ENCODE measurements at regions not wholly inside any gene's neighbourhood (a gene's known extent, or its start where the extent isn't known, plus 50 kb on each side); places are given as distances from the start of the nearest gene placed in this dataset.

DNA sequence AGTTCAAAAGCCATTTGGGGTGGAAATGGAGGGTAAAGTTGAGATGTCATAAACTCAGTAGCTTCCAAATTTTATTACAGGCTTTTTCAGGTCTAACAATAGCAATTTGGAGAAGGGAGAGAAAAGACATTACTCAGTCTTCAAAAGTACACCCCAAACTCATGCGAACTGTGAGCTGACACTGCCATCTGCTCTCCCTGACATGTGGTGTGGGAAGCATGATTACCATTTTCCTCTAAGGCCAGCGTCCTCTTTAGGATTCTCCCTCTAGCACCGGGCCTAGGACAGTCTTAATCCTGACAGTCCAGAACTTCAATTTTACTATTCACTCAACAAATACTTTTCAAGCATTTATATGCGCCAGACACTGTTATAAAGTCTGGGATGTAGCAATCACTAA lies 536.0 kb upstream of the JARID2 start:
- no peak for DNase-seq

GRCh38 chr6:14710421-14710820 lies 535.4 kb upstream of the JARID2 start:
- DNase-seq, result no peak

DNA sequence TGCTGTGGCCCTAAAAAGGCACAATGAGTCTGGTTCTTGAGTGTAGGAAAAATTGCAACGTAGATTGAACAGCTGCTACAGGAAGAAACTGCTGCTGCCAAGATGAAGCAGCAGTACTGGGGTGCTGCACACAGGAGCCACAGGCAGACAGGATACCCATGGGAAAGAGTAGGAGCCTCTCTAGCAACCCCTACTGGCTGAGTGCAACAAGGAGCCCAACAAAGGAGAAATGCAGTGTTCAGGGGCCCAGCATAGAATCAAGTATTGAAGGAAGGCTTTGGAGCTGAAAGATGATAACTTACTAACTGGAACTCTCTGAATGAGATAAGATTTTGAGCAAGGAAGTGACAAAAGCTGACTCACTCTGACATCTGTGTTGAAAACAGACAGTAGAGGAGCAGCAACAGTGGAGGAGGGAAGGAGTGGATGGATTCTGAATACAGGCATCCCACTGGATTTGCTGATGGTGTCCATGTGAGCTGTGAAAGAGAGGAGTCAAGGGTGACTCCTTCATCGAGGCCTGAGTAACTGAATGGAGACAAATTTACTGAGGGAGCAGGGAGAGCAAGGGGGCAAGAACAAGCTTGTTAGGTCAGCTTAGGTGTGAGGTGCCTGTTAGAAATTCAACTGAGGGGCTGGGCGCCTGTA lies 534.7 kb upstream of the JARID2 start:
- DNase-seq, result no peak

DNA sequence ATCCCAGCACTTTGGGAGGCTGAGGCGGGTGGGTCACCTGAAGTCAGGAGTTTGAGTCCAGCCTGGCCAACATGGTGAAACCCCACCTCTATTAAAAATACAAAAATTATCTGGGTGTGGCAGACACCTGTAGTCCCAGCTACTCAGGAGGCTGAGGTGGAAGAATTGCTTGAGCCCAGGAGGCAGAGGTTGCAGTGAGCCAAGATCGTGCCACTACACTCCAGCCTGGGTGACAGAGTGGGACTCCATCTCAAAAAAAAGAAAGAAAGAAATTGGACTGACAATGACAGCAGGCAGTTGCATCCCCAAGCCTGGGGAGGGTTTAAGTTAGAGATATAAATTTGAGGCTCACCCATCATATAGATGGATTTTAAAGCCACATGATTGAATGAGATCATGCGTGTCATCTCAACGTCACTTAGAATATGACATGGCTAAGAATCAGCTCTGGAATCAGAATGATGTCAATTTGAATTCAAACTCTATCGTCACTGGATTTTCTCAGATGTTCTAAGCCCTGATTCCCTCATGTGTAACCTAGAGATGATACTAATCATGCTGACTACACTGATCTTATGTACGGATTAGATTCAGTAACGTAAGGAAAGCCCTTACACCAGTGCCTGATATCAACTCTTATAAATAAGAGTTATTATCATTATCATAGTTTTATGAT lies 534.0 kb upstream of the JARID2 start:
- no peak for DNase-seq

DNA sequence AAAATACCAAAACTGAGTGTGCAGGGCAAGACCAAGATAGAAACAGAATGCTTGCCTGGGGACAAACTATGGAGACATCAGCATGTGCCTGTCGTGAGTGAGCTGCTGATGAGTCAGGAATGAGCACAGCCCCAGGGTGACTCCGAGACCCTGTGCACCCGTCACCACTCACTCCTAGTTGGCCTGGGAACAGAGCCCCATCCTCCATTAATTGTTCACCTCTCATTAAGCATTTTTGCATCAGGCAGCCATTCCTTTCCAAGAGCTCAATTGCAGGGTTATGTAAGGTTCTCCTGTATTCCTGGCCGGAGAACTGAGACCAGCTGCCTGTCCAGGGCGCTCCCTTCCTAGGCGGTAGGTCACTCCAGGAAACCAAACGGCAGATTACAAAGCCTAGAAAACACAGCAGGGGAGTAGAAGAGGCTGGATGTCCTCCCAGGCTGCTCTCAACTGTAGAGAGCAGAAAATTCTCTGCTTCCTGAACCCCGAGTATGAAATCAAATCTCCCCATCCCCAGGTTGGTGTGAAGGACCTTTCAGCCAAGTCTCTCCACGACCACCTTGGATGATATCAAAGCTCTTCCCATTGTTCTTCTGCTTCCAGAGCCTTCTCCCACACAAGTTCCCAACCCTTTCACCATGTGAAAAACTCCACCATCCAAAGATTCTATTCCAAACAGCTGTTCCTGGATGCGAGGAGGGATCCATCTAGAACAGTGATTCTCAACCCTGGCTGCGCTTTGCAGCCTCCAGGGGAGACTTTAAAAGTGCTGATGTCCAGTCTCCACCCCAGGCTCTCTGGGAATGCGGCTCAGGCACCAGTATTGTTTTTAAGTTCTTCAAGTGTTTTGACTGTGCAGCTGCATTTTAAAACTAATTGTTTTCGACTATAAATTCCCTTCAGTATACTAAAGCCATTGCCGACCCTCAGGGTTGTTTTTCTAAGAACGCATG lies 532.6 kb upstream of the JARID2 start:
- DNase-seq, result no peak

DNA sequence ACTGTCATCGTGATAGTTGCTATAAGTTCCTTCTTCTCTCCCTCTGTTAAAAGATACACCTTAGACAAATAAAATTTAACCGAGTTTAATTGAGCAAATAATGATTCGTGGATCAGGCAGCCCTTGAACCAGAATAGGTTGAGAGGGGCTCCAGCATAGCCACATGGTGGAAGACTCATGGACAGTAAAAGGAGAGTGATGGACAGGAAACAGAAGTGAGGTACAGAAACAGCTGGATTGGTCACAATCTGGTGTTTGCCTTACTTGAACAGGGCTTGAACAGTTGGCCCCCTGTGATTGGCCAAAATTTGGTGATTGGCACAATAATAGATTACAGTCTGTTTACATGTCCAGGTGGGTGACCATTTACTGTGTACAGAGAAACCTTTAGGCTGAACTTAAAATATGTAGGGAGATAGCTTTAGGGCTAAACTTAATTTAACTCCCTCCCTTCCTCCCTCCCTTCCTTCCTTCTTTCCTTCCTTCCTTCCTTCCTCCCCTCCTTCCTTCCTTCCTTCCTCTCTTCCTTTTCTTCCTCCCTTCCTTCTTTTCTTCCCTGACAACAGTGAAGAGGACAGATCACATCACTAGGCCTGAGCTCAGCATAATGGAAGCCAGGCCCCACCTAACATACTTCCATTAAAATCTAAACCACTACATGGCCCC lies 531.8 kb upstream of the JARID2 start:
- no peak for DNase-seq

- DNase-seq, result no peak
Measured at GRCh38 chr6:14715076-14715475, 530.8 kb upstream of the JARID2 start.

GRCh38 chr6:14716499-14717146 lies 529.2 kb upstream of the JARID2 start:
- no peak for DNase-seq

DNA sequence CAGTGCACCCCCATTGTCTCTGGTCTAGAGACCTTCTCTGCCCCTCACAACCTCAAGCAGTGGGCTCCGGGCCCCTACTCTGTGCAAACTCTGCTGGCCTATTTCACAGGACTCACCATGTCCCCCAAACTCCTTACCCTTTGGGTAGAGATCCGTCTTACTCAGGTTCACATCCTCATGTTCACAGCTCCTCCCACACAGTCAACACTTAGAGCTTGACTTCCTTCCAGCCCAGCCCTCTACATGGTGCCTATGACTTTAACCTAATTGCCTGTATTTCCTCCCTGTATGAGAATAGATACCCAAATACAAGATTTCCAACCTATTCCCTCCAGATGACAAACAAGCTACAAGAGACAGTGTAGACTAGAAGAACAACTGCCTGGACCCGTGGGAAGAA lies 528.6 kb upstream of the JARID2 start:
- no peak for DNase-seq

DNA sequence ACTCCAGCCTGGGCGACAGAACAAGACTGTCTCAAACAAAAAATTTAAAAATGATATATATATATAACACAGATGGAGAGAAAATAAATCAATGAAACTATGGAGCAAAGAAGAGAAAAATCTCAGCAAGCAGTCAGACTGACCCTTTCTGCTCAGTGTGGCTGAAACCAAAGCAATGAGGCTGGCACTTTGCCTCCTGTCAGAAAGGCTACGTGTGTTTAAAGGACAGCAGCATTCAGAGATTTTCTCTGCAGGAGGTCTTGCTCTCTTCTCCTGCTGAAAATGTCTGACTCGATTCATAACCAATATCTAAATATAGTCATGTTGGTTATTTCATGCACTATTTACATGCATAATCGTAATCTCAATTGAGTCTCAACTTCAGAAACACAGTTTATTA lies 527.0 kb upstream of the JARID2 start:
- no peak for DNase-seq

GRCh38 chr6:14719270-14719669 lies 526.6 kb upstream of the JARID2 start:
- DNase-seq, result no peak

DNA sequence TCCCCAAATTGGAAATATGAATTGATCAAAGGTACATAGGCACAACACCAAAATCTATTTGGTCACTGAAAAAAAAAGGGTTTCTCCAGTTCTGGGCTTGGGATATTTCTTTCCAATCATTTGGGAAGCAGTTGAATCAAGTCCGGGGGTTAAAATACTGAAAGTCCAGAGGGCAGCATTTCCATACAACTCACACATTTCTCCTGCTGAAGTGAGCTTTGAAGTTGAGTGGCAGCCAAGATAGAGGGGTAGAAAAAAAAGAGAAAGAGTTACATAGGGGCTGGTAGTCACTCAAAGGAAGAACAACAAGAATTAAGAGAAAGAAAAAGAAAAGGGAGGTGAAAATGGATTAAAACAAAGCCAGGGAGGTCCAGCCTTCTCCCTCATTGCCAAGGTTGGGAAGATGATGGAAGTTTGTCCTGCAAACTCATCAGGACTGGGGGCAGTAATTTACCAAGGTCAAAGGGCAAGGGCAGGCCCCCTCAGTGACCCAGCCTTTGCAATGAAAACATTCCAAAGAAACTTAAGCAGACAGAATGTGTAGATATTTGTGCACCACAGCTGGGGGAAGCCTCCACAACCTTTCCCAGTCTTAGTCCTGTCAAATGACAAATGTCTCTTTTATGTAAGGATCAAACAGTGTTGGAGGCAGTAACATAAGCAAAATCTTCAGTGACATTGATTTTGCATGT lies 525.3 kb upstream of the JARID2 start:
- no peak for DNase-seq

- no peak for DNase-seq
Measured at GRCh38 chr6:14721103-14721758, 524.6 kb upstream of the JARID2 start.

- no peak for DNase-seq
Measured at GRCh38 chr6:14722001-14722562, 523.8 kb upstream of the JARID2 start.

- no peak for DNase-seq
Measured at GRCh38 chr6:14722704-14723103, 523.2 kb upstream of the JARID2 start.

GRCh38 chr6:14723535-14724086 lies 522.3 kb upstream of the JARID2 start:
- DNase-seq, result no peak

DNA sequence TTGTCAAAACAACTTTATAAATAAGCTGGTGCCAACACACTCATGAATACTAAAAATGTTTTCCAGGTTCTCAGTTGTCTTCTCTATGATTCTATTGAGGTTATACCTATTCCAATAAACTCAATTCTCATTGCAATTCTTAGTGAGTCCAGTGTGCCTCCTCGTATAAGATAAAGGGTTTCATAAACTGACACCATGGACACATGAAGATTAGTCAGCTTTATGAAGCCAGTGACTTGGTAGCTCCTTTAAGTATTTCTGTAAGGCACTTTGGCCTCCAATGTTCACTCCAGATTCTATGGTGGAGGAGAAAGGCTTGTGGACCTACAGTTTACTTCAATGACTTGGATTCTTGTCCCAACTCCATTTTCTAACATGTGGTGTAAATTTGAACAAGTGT lies 521.3 kb upstream of the JARID2 start:
- no peak for DNase-seq

DNA sequence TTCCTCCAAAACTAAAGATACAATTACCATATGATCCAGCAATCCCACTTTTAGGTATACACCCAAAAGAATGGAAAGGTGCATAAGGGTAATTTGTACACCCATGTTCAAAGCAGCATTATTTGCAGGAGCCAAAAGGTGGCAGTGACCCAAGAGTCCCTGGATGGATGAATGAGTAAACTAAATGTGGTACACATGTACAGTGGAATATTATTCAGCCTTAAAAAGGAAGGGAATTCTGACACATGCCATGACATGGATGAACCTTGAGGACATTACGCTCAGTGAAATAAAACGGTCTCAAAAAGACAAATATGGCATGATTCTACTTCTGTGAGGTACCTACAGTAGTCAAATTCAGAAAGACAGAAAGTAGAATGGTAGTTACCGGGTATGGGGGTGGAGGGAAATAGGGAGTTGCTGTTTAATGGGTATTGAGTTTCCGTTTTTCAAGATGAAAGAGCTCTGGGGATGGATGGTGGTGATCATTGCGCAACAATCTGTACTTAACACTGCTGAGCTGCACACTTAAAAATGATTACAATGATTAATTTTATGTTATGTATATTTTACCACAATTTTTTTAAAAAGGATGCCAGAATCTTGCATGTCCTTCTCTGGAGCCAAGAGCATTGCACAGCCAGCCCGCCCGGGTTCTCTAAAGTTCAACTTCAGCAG lies 518.9 kb upstream of the JARID2 start:
- no peak for DNase-seq

- DNase-seq, result no peak
Measured at GRCh38 chr6:14727494-14728395, 518.1 kb upstream of the JARID2 start.

Data from activated effector memory CD4-positive, alpha-beta T cell treated with Interleukin-2 at 50 U/mL for 16 hours (primary cell).